SHP77 treated with DMSO at 0.1 percent for 48 hours (cell line): ENCODE measurements at regions not wholly inside any gene's neighbourhood (a gene's known extent, or its start where the extent isn't known, plus 50 kb on each side); places are given as distances from the start of the nearest gene placed in this dataset.

Source experiments
- DNase-seq: peaks from one replicate; lab custom pipeline; 2025; lab: John Stamatoyannopoulos, UW

GRCh38 chr3:124092811-124093210, 100.9 kb upstream of the ROPN1 start:
- no peak for DNase-seq

GRCh38 chr3:124094496-124094895, 102.6 kb upstream of the ROPN1 start:
- DNase-seq, result no peak

GRCh38 chr3:124097362-124098131, 105.6 kb upstream of the ROPN1 start:
- no peak for DNase-seq

GRCh38 chr3:124101643-124102042, 109.7 kb upstream of the ROPN1 start:
- DNase-seq, result no peak

- no peak for DNase-seq
Observed at GRCh38 chr3:124107104-124107890, 115.4 kb upstream of the ROPN1 start.

- DNase-seq, result no peak
Observed at GRCh38 chr3:124108446-124108845, 116.5 kb upstream of the ROPN1 start.

GRCh38 chr3:124113485-124113884, 121.6 kb upstream of the ROPN1 start:
- no peak for DNase-seq

GRCh38 chr3:124115279-124115678, 123.4 kb upstream of the ROPN1 start:
- no peak for DNase-seq

- DNase-seq, result no peak
Observed at GRCh38 chr3:124115956-124116355, 124.0 kb upstream of the ROPN1 start.

GRCh38 chr3:124116906-124117305, 125.0 kb upstream of the ROPN1 start:
- no peak for DNase-seq

- no peak for DNase-seq
Observed at GRCh38 chr3:124117486-124117885, 125.6 kb upstream of the ROPN1 start.

GRCh38 chr3:124118397-124118796, 126.5 kb upstream of the ROPN1 start:
- DNase-seq, result no peak

GRCh38 chr3:124119056-124119716, 127.3 kb upstream of the ROPN1 start:
- no peak for DNase-seq

GRCh38 chr3:124121379-124122312, 129.7 kb upstream of the ROPN1 start:
- no peak for DNase-seq

- DNase-seq, result no peak
Observed at GRCh38 chr3:124125315-124125714, 133.4 kb upstream of the ROPN1 start.

- no peak for DNase-seq
Observed at GRCh38 chr3:124126436-124127023, 134.6 kb upstream of the ROPN1 start.

- no peak for DNase-seq
Observed at GRCh38 chr3:124131158-124131557, 139.2 kb upstream of the ROPN1 start.

- no peak for DNase-seq
Observed at GRCh38 chr3:124131580-124131979, 139.7 kb upstream of the ROPN1 start.

GRCh38 chr3:124132813-124133212, 140.9 kb upstream of the ROPN1 start:
- no peak for DNase-seq

- DNase-seq, result no peak
Observed at GRCh38 chr3:124133366-124133940, 141.5 kb upstream of the ROPN1 start.

- DNase-seq, result no peak
Observed at GRCh38 chr3:124137216-124137615, 145.3 kb upstream of the ROPN1 start.
